MM.1S (cell line): ENCODE measurements at regions not wholly inside any gene's neighbourhood (a gene's known extent, or its start where the extent isn't known, plus 50 kb on each side); places are given as distances from the start of the nearest gene placed in this dataset.

Experiments used
- CTCF ChIP-seq: fragments of 300-600 bp; sonication (generic); IDR thresholded peaks from 2 replicates; pipeline ENCODE4 v1.5.1; 2016; ENCODE audit warnings: antibody characterized with exemption, low read length, mixed read lengths
- EZH2 ChIP-seq: fragments of 300-600 bp; sonication (generic); optimal IDR thresholded peaks from 2 replicates; pipeline ENCODE3; 2017; ENCODE audit warnings: low read depth, mild to moderate bottlenecking, antibody characterized with exemption, low read length, mixed read lengths

- TF ChIP-seq CTCF: no peak
- no peak for TF ChIP-seq EZH2
Observed at GRCh38 chr6:142605922-142606485, 304.2 kb downstream of the ADGRG6 start.
